Activated CD4-positive, alpha-beta memory T cell treated with anti-CD3 and anti-CD28 coated beads for 36 hours (primary cell): ENCODE measurements at regions not wholly inside any gene's neighbourhood (a gene's known extent, or its start where the extent isn't known, plus 50 kb on each side); places are given as distances from the start of the nearest gene placed in this dataset.

ENCODE experiments used
- CTCF ChIA-PET: fragments of 350-600 bp; sonication (Branson Sonifier 250); formaldehyde crosslinking; loops from one replicate; lab custom pipeline; 2021; ENCODE audit warnings: antibody characterized with exemption, inconsistent platforms; lab: Charles Lee
- POLR2A ChIA-PET: fragments of 350-600 bp; sonication (Branson Sonifier 250); formaldehyde crosslinking; loops from one replicate; lab custom pipeline; 2021; ENCODE audit warnings: antibody characterized with exemption; lab: Charles Lee
- DNase-seq: peaks from one replicate; pipeline ENCODE4 v3.0.0-alpha.2; 2020
- H3K27ac Mint-ChIP-seq: one replicate; pipeline ENCODE4 v1.8.0; 2021; ENCODE audit warnings: mixed read lengths
- H3K27me3 Mint-ChIP-seq: one replicate; pipeline ENCODE4 v1.8.0; 2021; ENCODE audit warnings: mixed read lengths
- H3K36me3 Mint-ChIP-seq: one replicate; pipeline ENCODE4 v1.8.0; 2021; ENCODE audit warnings: mixed read lengths
- H3K4me1 Mint-ChIP-seq: one replicate; pipeline ENCODE4 v1.8.0; 2021; ENCODE audit warnings: low read depth, mixed read lengths
- H3K4me3 Mint-ChIP-seq: one replicate; pipeline ENCODE4 v1.8.0; 2021; ENCODE audit warnings: mild to moderate bottlenecking, mixed read lengths
- H3K9me3 Mint-ChIP-seq: one replicate; pipeline ENCODE4 v1.8.0; 2021; ENCODE audit warnings: mixed read lengths
- intact Hi-C: fragments of 100-400 bp; cut with micrococcal nuclease; formaldehyde crosslinking; loops from one replicate; pipeline ENCODE4 v1.15.1; 2023

GRCh38 chr11:8740129-8740528 lies 57.5 kb downstream of the RPL27A start:
- Mint-ChIP-seq H3K4me1 (peaks cover 6% of the 10 kb centered on the region), H3K9me3 (no peaks in the 10 kb centered on the region), H3K4me3 (no peak overlapping the region), H3K36me3 (no peaks in the 10 kb centered on the region), H3K27ac (no peak overlapping the region), H3K27me3 (peaks cover under 1% of the 10 kb centered on the region)
- CTCF ChIA-PET, result no interaction called here
- intact Hi-C loops, result loop anchor here (5.0 kb wide), 1 partner anchor 398 kb away; no protein-coding TSS in a partner anchor
- POLR2A ChIA-PET, result no interaction called here
- no peak for DNase-seq

GRCh38 chr11:8744423-8744822 lies 61.8 kb downstream of the RPL27A start:
- no peaks in the 10 kb centered on the region for H3K36me3 Mint-ChIP-seq
- DNase-seq, result no peak
- H3K4me1 Mint-ChIP-seq, result peaks cover 6% of the 10 kb centered on the region
- POLR2A ChIA-PET, result no interaction called here
- no peak overlapping the region for H3K4me3 Mint-ChIP-seq
- H3K9me3 Mint-ChIP-seq, result no peaks in the 10 kb centered on the region
- H3K27ac Mint-ChIP-seq, result no peak overlapping the region
- intact Hi-C loops, result loop anchor here (5.0 kb wide), 1 partner anchor 402 kb away; no protein-coding TSS in a partner anchor
- CTCF ChIA-PET, result no interaction called here
- peaks cover 11% of the 10 kb centered on the region for H3K27me3 Mint-ChIP-seq

- Mint-ChIP-seq H3K36me3 (no peaks in the 10 kb centered on the region), H3K4me1 (peaks cover 6% of the 10 kb centered on the region), H3K9me3 (no peaks in the 10 kb centered on the region), H3K27me3 (peaks cover 11% of the 10 kb centered on the region), H3K27ac (no peak overlapping the region), H3K4me3 (no peak overlapping the region)
- DNase-seq, result no peak
- POLR2A ChIA-PET, result no interaction called here
- intact Hi-C loops, result no loop called here
- CTCF ChIA-PET, result no interaction called here
Measured at GRCh38 chr11:8745431-8746253, 63.0 kb downstream of the RPL27A start.

GRCh38 chr11:8746331-8746974 lies 63.9 kb downstream of the RPL27A start:
- ChIA-PET CTCF (no interaction called here), POLR2A (no interaction called here)
- no peaks in the 10 kb centered on the region for H3K9me3 Mint-ChIP-seq
- H3K4me1 Mint-ChIP-seq, result peaks cover 6% of the 10 kb centered on the region
- intact Hi-C loops, result no loop called here
- DNase-seq, result no peak
- no peak overlapping the region for H3K27ac Mint-ChIP-seq
- no peak overlapping the region for H3K4me3 Mint-ChIP-seq
- H3K27me3 Mint-ChIP-seq, result peaks cover 15% of the 10 kb centered on the region
- H3K36me3 Mint-ChIP-seq, result no peaks in the 10 kb centered on the region

- intact Hi-C loops, result no loop called here
- Mint-ChIP-seq H3K27me3 (peaks cover 20% of the 10 kb centered on the region), H3K36me3 (no peaks in the 10 kb centered on the region), H3K9me3 (no peaks in the 10 kb centered on the region), H3K27ac (no peak overlapping the region), H3K4me3 (no peak overlapping the region), H3K4me1 (peaks cover 6% of the 10 kb centered on the region)
- no peak for DNase-seq
- ChIA-PET POLR2A (no interaction called here), CTCF (no interaction called here)
Measured at GRCh38 chr11:8747173-8747572, 64.6 kb downstream of the RPL27A start.

GRCh38 chr11:8748317-8748716 lies 65.7 kb downstream of the RPL27A start:
- Mint-ChIP-seq H3K27me3 (peaks cover 20% of the 10 kb centered on the region), H3K4me3 (no peak overlapping the region), H3K9me3 (no peaks in the 10 kb centered on the region), H3K4me1 (peaks cover 6% of the 10 kb centered on the region), H3K36me3 (no peaks in the 10 kb centered on the region), H3K27ac (no peak overlapping the region)
- POLR2A ChIA-PET, result no interaction called here
- no peak for DNase-seq
- intact Hi-C loops, result no loop called here
- CTCF ChIA-PET, result no interaction called here

GRCh38 chr11:8749202-8749601 lies 66.6 kb downstream of the RPL27A start:
- CTCF ChIA-PET, result no interaction called here
- intact Hi-C loops, result no loop called here
- Mint-ChIP-seq H3K27me3 (peaks cover 20% of the 10 kb centered on the region), H3K9me3 (no peaks in the 10 kb centered on the region), H3K36me3 (no peaks in the 10 kb centered on the region), H3K4me3 (no peak overlapping the region), H3K4me1 (peaks cover 4% of the 10 kb centered on the region), H3K27ac (no peak overlapping the region)
- no peak for DNase-seq
- POLR2A ChIA-PET, result no interaction called here

- Mint-ChIP-seq H3K9me3 (no peaks in the 10 kb centered on the region), H3K4me3 (no peak overlapping the region), H3K4me1 (no peaks in the 10 kb centered on the region), H3K27ac (no peak overlapping the region), H3K27me3 (peaks cover 8% of the 10 kb centered on the region), H3K36me3 (no peaks in the 10 kb centered on the region)
- CTCF ChIA-PET, result no interaction called here
- intact Hi-C loops, result no loop called here
- POLR2A ChIA-PET, result no interaction called here
- no peak for DNase-seq
Measured at GRCh38 chr11:8754241-8754640, 71.6 kb downstream of the RPL27A start.

GRCh38 chr11:8756201-8756600 lies 73.6 kb downstream of the RPL27A start:
- CTCF ChIA-PET, result no interaction called here

GRCh38 chr11:8757047-8757446 lies 74.5 kb downstream of the RPL27A start:
- intact Hi-C loops, result no loop called here
- Mint-ChIP-seq H3K27me3 (no peaks in the 10 kb centered on the region), H3K9me3 (no peaks in the 10 kb centered on the region), H3K4me1 (no peaks in the 10 kb centered on the region), H3K4me3 (no peak overlapping the region), H3K36me3 (no peaks in the 10 kb centered on the region), H3K27ac (no peak overlapping the region)
- ChIA-PET CTCF (interaction anchor here (0.6 kb wide), 1 partner anchor 286 kb away, joined by 4 read pairs; no protein-coding TSS in a partner anchor), POLR2A (no interaction called here)
- DNase-seq, result no peak

More at GRCh38 chr11:8756201-8756600, 73.6 kb downstream of the RPL27A start:
- no peak overlapping the region for H3K4me3 Mint-ChIP-seq
- no peaks in the 10 kb centered on the region for H3K9me3 Mint-ChIP-seq
- DNase-seq, result no peak
- intact Hi-C loops, result no loop called here
- H3K36me3 Mint-ChIP-seq, result no peaks in the 10 kb centered on the region
- POLR2A ChIA-PET, result no interaction called here
- no peaks in the 10 kb centered on the region for H3K4me1 Mint-ChIP-seq
- H3K27ac Mint-ChIP-seq, result no peak overlapping the region
- peaks cover 7% of the 10 kb centered on the region for H3K27me3 Mint-ChIP-seq

- H3K4me1 Mint-ChIP-seq, result no peaks in the 10 kb centered on the region
- no peaks in the 10 kb centered on the region for H3K36me3 Mint-ChIP-seq
- H3K27ac Mint-ChIP-seq, result no peak overlapping the region
- H3K4me3 Mint-ChIP-seq, result no peak overlapping the region
- ChIA-PET CTCF (interaction anchor here (0.6 kb wide), 1 partner anchor 285 kb away, joined by 4 read pairs; no protein-coding TSS in a partner anchor), POLR2A (no interaction called here)
- H3K27me3 Mint-ChIP-seq, result no peaks in the 10 kb centered on the region
- DNase-seq, result no peak
- intact Hi-C loops, result no loop called here
- no peaks in the 10 kb centered on the region for H3K9me3 Mint-ChIP-seq
Measured at GRCh38 chr11:8757533-8757932, 74.9 kb downstream of the RPL27A start.

- H3K9me3 Mint-ChIP-seq, result no peaks in the 10 kb centered on the region
- no peaks in the 10 kb centered on the region for H3K36me3 Mint-ChIP-seq
- no peaks in the 10 kb centered on the region for H3K4me1 Mint-ChIP-seq
- intact Hi-C loops, result no loop called here
- ChIA-PET CTCF (no interaction called here), POLR2A (no interaction called here)
- no peak for DNase-seq
- H3K27ac Mint-ChIP-seq, result no peak overlapping the region
- H3K4me3 Mint-ChIP-seq, result no peak overlapping the region
- H3K27me3 Mint-ChIP-seq, result no peaks in the 10 kb centered on the region
Measured at GRCh38 chr11:8758619-8759169, 76.1 kb downstream of the RPL27A start.
